Amygdala (tissue), 56 donors: ENCODE measurements at regions not wholly inside any gene's neighbourhood (a gene's known extent, or its start where the extent isn't known, plus 50 kb on each side); places are given as distances from the start of the nearest gene placed in this dataset.
"Not testable (repeated sequence)": the region's sequence is repeated elsewhere in the genome, so short reads cannot be mapped to it uniquely, and the experiment has no call there.

Experiments used
- DNase-seq, 56 donors: peaks; one replicate each; lab custom pipeline; 2025; lab: John Stamatoyannopoulos, UW

- DNase-seq, result no peak
Measured at GRCh38 chr3:87796843-87797185, 262.0 kb downstream of the CGGBP1 start.

- DNase-seq, result no peak
Measured at GRCh38 chr3:87796137-87796842, 262.5 kb downstream of the CGGBP1 start.

GRCh38 chr3:87795701-87796100 lies 263.1 kb downstream of the CGGBP1 start:
- no peak for DNase-seq

- DNase-seq, result no peak
Measured at GRCh38 chr3:87793337-87793877, 265.4 kb downstream of the CGGBP1 start.

GRCh38 chr3:87792534-87793336 lies 266.1 kb downstream of the CGGBP1 start, which contains the start of gene HTR1F:
Gene HTR1F, plus strand, starts transcription at chr3:87792706.
- DNase-seq, result no peak

- no peak for DNase-seq
Measured at GRCh38 chr3:87792198-87792533, 266.6 kb downstream of the CGGBP1 start.

- no peak for DNase-seq
Measured at GRCh38 chr3:87791248-87792027, 267.4 kb downstream of the CGGBP1 start.

- DNase-seq, result not testable (repeated sequence)
Measured at GRCh38 chr3:87789049-87789448, 269.8 kb downstream of the CGGBP1 start.

- DNase-seq, result no peak
Measured at GRCh38 chr3:87788516-87788915, 270.3 kb downstream of the CGGBP1 start.

- DNase-seq, result no peak
Measured at GRCh38 chr3:87780811-87781210, 278.0 kb downstream of the CGGBP1 start.

GRCh38 chr3:87778876-87779275 lies 279.9 kb downstream of the CGGBP1 start:
- DNase-seq, result no peak

- peak in 2 of 56 donors; percentile 5 for DNase-seq
Measured at GRCh38 chr3:87771337-87772192, 287.2 kb downstream of the CGGBP1 start.

- DNase-seq, result no peak
Measured at GRCh38 chr3:87766721-87767120, 292.1 kb downstream of the CGGBP1 start.

- DNase-seq, result no peak
Measured at GRCh38 chr3:87765256-87765655, 293.5 kb downstream of the CGGBP1 start.

GRCh38 chr3:87761795-87762194 lies 297.0 kb downstream of the CGGBP1 start:
- no peak for DNase-seq

GRCh38 chr3:87761341-87761740 lies 297.5 kb downstream of the CGGBP1 start:
- no peak for DNase-seq

GRCh38 chr3:87756616-87757015 lies 302.2 kb downstream of the CGGBP1 start:
- DNase-seq, result no peak

- no peak for DNase-seq
Measured at GRCh38 chr3:87755852-87756251, 303.0 kb downstream of the CGGBP1 start.

- no peak for DNase-seq
Measured at GRCh38 chr3:87742250-87742649, 316.6 kb downstream of the CGGBP1 start.

GRCh38 chr3:87740894-87741293 lies 317.9 kb downstream of the CGGBP1 start:
- not testable (repeated sequence) for DNase-seq
